ENCODE measurements at regions not wholly inside any gene's neighbourhood (a gene's known extent, or its start where the extent isn't known, plus 50 kb on each side); places are given as distances from the start of the nearest gene placed in this dataset.

GRCh38 chr3:159112724-159113123 is 310.9 kb downstream of the MFSD1 start:
- TF ChIP-seq, protein P1, sequence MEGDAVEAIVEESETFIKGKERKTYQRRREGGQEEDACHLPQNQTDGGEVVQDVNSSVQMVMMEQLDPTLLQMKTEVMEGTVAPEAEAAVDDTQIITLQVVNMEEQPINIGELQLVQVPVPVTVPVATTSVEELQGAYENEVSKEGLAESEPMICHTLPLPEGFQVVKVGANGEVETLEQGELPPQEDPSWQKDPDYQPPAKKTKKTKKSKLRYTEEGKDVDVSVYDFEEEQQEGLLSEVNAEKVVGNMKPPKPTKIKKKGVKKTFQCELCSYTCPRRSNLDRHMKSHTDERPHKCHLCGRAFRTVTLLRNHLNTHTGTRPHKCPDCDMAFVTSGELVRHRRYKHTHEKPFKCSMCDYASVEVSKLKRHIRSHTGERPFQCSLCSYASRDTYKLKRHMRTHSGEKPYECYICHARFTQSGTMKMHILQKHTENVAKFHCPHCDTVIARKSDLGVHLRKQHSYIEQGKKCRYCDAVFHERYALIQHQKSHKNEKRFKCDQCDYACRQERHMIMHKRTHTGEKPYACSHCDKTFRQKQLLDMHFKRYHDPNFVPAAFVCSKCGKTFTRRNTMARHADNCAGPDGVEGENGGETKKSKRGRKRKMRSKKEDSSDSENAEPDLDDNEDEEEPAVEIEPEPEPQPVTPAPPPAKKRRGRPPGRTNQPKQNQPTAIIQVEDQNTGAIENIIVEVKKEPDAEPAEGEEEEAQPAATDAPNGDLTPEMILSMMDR (IDR thresholded peaks at IDR 0.05; ENCODE audit: low read length) = 0 out of 2 replicates have a peak, but pooled peaks have one; percentile 10
- TF ChIP-seq EZH2phosphoT487 (IDR thresholded peaks at IDR 0.05; ENCODE audit: low read length) = no peak
- TF ChIP-seq EZH2 (optimal IDR thresholded peaks at IDR 0.05; ENCODE audit: low read depth, low read length) = no peak

Measured in MM.1S (cell line).